H9 (cell line): ENCODE measurements at regions not wholly inside any gene's neighbourhood (a gene's known extent, or its start where the extent isn't known, plus 50 kb on each side); places are given as distances from the start of the nearest gene placed in this dataset.

Source experiments
- DNase-seq: peaks from one replicate; pipeline ENCODE4 v3.0.0-alpha.2; 2017
- H2AFZ ChIP-seq: one replicate; pipeline ENCODE4 v1.6.1; 2013; ENCODE audit warnings: mild to moderate bottlenecking, low read length, control low read depth, moderate library complexity
- H2AK5ac ChIP-seq: 2 replicates; pipeline ENCODE4 v1.6.1; 2013; ENCODE audit warnings: low read length, control low read depth, mixed read lengths; ENCODE audit not compliant: insufficient read length
- H2BK120ac ChIP-seq: one replicate; pipeline ENCODE4 v1.6.1; 2013; ENCODE audit warnings: low read depth, mild to moderate bottlenecking, low read length, control low read depth, inconsistent platforms; ENCODE audit not compliant: poor library complexity, severe bottlenecking
- H2BK12ac ChIP-seq: 2 replicates; pipeline ENCODE4 v1.6.1; 2013; ENCODE audit warnings: low read length, control low read depth, mixed read lengths, low read depth; ENCODE audit not compliant: insufficient read length
- H2BK15ac ChIP-seq: 2 replicates; pipeline ENCODE4 v1.6.1; 2013; ENCODE audit warnings: low read depth, low read length, control low read depth
- H2BK20ac ChIP-seq: one replicate; pipeline ENCODE4 v1.6.1; 2013; ENCODE audit warnings: low read depth, mild to moderate bottlenecking, low read length, control low read depth, inconsistent platforms; ENCODE audit not compliant: poor library complexity, severe bottlenecking
- H2BK5ac ChIP-seq: 2 replicates; pipeline ENCODE4 v1.6.1; 2013; ENCODE audit warnings: low read length, control low read depth, mixed read lengths; ENCODE audit not compliant: insufficient read length
- H3K14ac ChIP-seq: 2 replicates; pipeline ENCODE4 v1.6.1; 2013; ENCODE audit warnings: low read length, control low read depth; ENCODE audit not compliant: insufficient read depth
- H3K18ac ChIP-seq: 2 replicates; pipeline ENCODE4 v1.6.1; 2013; ENCODE audit warnings: low read depth, mild to moderate bottlenecking, mixed read lengths, low read length, control low read depth; ENCODE audit not compliant: insufficient read length
- H3K23ac ChIP-seq: 2 replicates; pipeline ENCODE4 v1.6.1; 2013; ENCODE audit warnings: low read length, control low read depth, mixed read lengths, low read depth; ENCODE audit not compliant: insufficient read length
- H3K23me2 ChIP-seq: 2 replicates; pipeline ENCODE4 v1.6.1; 2013; ENCODE audit warnings: low read depth, mild to moderate bottlenecking, mixed read lengths, low read length, control low read depth; ENCODE audit not compliant: insufficient read length, poor library complexity, severe bottlenecking
- H3K27ac ChIP-seq: 2 replicates; pipeline ENCODE4 v1.5.1; 2013; ENCODE audit warnings: low read length, control low read depth, mixed read lengths, low read depth; ENCODE audit not compliant: insufficient read length
- H3K27me3 ChIP-seq: 2 replicates; pipeline ENCODE4 v1.6.1; 2013; ENCODE audit warnings: low read length, control low read depth, inconsistent platforms; ENCODE audit not compliant: insufficient read depth
- H3K4ac ChIP-seq: 2 replicates; pipeline ENCODE4 v1.6.1; 2013; ENCODE audit warnings: low read depth, mild to moderate bottlenecking, control low read depth, inconsistent platforms, low read length, moderate library complexity
- H3K4me1 ChIP-seq: 2 replicates; pipeline ENCODE4 v1.6.1; 2013; ENCODE audit warnings: low read length, control low read depth, inconsistent platforms; ENCODE audit not compliant: insufficient read depth
- H3K4me2 ChIP-seq: 2 replicates; pipeline ENCODE4 v1.6.1; 2013; ENCODE audit warnings: low read length, control low read depth, mixed read lengths; ENCODE audit not compliant: insufficient read length, insufficient read depth
- H3K56ac ChIP-seq: 2 replicates; pipeline ENCODE4 v1.6.1; 2013; ENCODE audit warnings: low read depth, mild to moderate bottlenecking, mixed read lengths, low read length, control low read depth; ENCODE audit not compliant: insufficient read length
- H3K79me1 ChIP-seq: 2 replicates; pipeline ENCODE4 v1.6.1; 2013; ENCODE audit warnings: low read depth, mild to moderate bottlenecking, moderate library complexity, low read length, control low read depth, inconsistent platforms; ENCODE audit not compliant: insufficient read depth, poor library complexity, severe bottlenecking
- H3K79me2 ChIP-seq: 2 replicates; pipeline ENCODE4 v1.6.1; 2013; ENCODE audit warnings: low read length, control low read depth, inconsistent platforms; ENCODE audit not compliant: insufficient read depth
- H3K9ac ChIP-seq: 2 replicates; pipeline ENCODE4 v1.6.1; 2013; ENCODE audit warnings: low read length, control low read depth, mixed read lengths; ENCODE audit not compliant: insufficient read length; ENCODE audit errors: extremely low read depth
- H3K9me3 ChIP-seq: one replicate; pipeline ENCODE4 v1.6.1; 2013; ENCODE audit warnings: low read depth, low read length, inconsistent platforms; ENCODE audit not compliant: control insufficient read depth
- H3T11ph ChIP-seq: one replicate; pipeline ENCODE4 v1.6.1; 2013; ENCODE audit warnings: mild to moderate bottlenecking, low read length, control low read depth, inconsistent platforms
- H4K20me1 ChIP-seq: one replicate; pipeline ENCODE4 v1.6.1; 2013; ENCODE audit not compliant: control insufficient read depth, insufficient read length, insufficient read depth
- H4K5ac ChIP-seq: 2 replicates; pipeline ENCODE4 v1.6.1; 2013; ENCODE audit warnings: low read depth, mild to moderate bottlenecking, mixed read lengths, low read length, control low read depth; ENCODE audit not compliant: insufficient read length
- H4K8ac ChIP-seq: replicated peaks from 2 replicates; pipeline ENCODE4 v1.6.1; 2013; ENCODE audit warnings: low read length, control low read depth, mixed read lengths, low read depth; ENCODE audit not compliant: insufficient read length
- H4K91ac ChIP-seq: 2 replicates; pipeline ENCODE4 v1.6.1; 2013; ENCODE audit warnings: low read depth, mild to moderate bottlenecking, moderate library complexity, mixed read lengths, low read length, control low read depth; ENCODE audit not compliant: insufficient read length
- H3K27ac Mint-ChIP-seq, 3 experiments: 2 replicates in 2 of 3; 3 replicates in 1 of 3; pipeline ENCODE4 v1.8.0; 2020 to 2021; ENCODE audit warnings: mixed read lengths in 3 of 3, mild to moderate bottlenecking in 1 of 3, moderate library complexity in 1 of 3
- H3K27me3 Mint-ChIP-seq: 2 replicates; pipeline ENCODE4 v1.8.0; 2021; ENCODE audit warnings: low read depth, mild to moderate bottlenecking, moderate library complexity, mixed read lengths
- H3K36me3 Mint-ChIP-seq, 3 experiments: 2 replicates in 2 of 3; 3 replicates in 1 of 3; pipeline ENCODE4 v1.8.0; 2020 to 2021; ENCODE audit warnings: low read depth in 3 of 3, mixed read lengths in 3 of 3; ENCODE audit not compliant: insufficient read depth in 1 of 3
- H3K4me1 Mint-ChIP-seq, 2 experiments: 2 replicates each; pipeline ENCODE4 v1.8.0; 2020; ENCODE audit warnings: mixed read lengths in 2 of 2
- H3K4me3 Mint-ChIP-seq, 2 experiments: 2 replicates in 1 of 2; 3 replicates in 1 of 2; pipeline ENCODE4 v1.8.0; 2020 to 2021; ENCODE audit warnings: mild to moderate bottlenecking in 2 of 2, mixed read lengths in 2 of 2, moderate library complexity in 1 of 2
- H3K9me3 Mint-ChIP-seq, 2 experiments: 2 replicates in 1 of 2; 3 replicates in 1 of 2; pipeline ENCODE4 v1.8.0; 2020; ENCODE audit warnings: mild to moderate bottlenecking in 2 of 2, mixed read lengths in 2 of 2, moderate library complexity in 1 of 2
- WGBS: extraction: QIAGEN DNeasy Blood & Tissue Kit; methylation state at CpG from one replicate; pipeline ENCODE4 v1.1.7; 2013; ENCODE audit warnings: missing lambda C conversion rate, low lambda C conversion rate, mixed read lengths; ENCODE audit not compliant: insufficient read length; ENCODE audit errors: extremely low coverage; 5-methylcytosine and 5-hydroxymethylcytosine counted together
- TF ChIP-seq, protein P1 (sequence below): fragments of 200-600 bp; sonication (generic); conservative IDR thresholded peaks from 3 replicates; pipeline ENCODE4 v1.8.0; 2021; ENCODE audit warnings: antibody characterized with exemption, mild to moderate bottlenecking

- H3K14ac ChIP-seq = no peak overlapping the region
- H2BK12ac ChIP-seq = no peak overlapping the region
- no peak overlapping the region for H2BK15ac ChIP-seq
- H3K23me2 ChIP-seq = no peaks in the 10 kb centered on the region
- no peak overlapping the region for H4K8ac ChIP-seq
- H3K9me3 ChIP-seq = peaks cover 8% of the 10 kb centered on the region
- H4K91ac ChIP-seq = no peak overlapping the region
- H3K4me1 Mint-ChIP-seq = peaks cover 11 to 17% of the 10 kb centered on the region in 2 experiments
- H3K9ac ChIP-seq = no peak overlapping the region
- H4K20me1 ChIP-seq = no peaks in the 10 kb centered on the region
- H3K79me1 ChIP-seq = no peaks in the 10 kb centered on the region
- H3K23ac ChIP-seq = no peak overlapping the region
- no peaks in the 10 kb centered on the region for H3K27me3 ChIP-seq
- H3K27ac Mint-ChIP-seq = no peak overlapping the region
- H3K36me3 Mint-ChIP-seq = peaks cover 0 to 20% (median 0%) of the 10 kb centered on the region in 3 experiments; a peak in 3 of 7 replicates
- H2AFZ ChIP-seq = no peak overlapping the region
- no peak overlapping the region for H4K5ac ChIP-seq
- H3K4me2 ChIP-seq = no peak overlapping the region
- no peak overlapping the region for H3K18ac ChIP-seq
- H3K27ac ChIP-seq = no peak overlapping the region
- H2BK5ac ChIP-seq = no peak overlapping the region
- DNase-seq = no peak
- no peak overlapping the region for H3K4me3 Mint-ChIP-seq
- peaks cover 6% of the 10 kb centered on the region for H3K27me3 Mint-ChIP-seq
- H3K4me1 ChIP-seq = no peaks in the 10 kb centered on the region
- H3K56ac ChIP-seq = no peak overlapping the region
- WGBS = no CpG with 5 or more reads among the region's 2 CpGs
- no peak overlapping the region for H2BK20ac ChIP-seq
- H2BK120ac ChIP-seq = no peak overlapping the region
- no peak overlapping the region for H3K4ac ChIP-seq
- TF ChIP-seq, protein P1, sequence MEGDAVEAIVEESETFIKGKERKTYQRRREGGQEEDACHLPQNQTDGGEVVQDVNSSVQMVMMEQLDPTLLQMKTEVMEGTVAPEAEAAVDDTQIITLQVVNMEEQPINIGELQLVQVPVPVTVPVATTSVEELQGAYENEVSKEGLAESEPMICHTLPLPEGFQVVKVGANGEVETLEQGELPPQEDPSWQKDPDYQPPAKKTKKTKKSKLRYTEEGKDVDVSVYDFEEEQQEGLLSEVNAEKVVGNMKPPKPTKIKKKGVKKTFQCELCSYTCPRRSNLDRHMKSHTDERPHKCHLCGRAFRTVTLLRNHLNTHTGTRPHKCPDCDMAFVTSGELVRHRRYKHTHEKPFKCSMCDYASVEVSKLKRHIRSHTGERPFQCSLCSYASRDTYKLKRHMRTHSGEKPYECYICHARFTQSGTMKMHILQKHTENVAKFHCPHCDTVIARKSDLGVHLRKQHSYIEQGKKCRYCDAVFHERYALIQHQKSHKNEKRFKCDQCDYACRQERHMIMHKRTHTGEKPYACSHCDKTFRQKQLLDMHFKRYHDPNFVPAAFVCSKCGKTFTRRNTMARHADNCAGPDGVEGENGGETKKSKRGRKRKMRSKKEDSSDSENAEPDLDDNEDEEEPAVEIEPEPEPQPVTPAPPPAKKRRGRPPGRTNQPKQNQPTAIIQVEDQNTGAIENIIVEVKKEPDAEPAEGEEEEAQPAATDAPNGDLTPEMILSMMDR = no peak
- H3T11ph ChIP-seq = no peak overlapping the region
- peaks cover 11 to 16% of the 10 kb centered on the region in 2 experiments for H3K9me3 Mint-ChIP-seq
- no peaks in the 10 kb centered on the region for H3K79me2 ChIP-seq
- no peak overlapping the region for H2AK5ac ChIP-seq
Observed at GRCh38 chr10:128553755-128554154, 427.5 kb upstream of the MKI67 start.
